ENCODE measurements at regions not wholly inside any gene's neighbourhood (a gene's known extent, or its start where the extent isn't known, plus 50 kb on each side); places are given as distances from the start of the nearest gene placed in this dataset.

DNA sequence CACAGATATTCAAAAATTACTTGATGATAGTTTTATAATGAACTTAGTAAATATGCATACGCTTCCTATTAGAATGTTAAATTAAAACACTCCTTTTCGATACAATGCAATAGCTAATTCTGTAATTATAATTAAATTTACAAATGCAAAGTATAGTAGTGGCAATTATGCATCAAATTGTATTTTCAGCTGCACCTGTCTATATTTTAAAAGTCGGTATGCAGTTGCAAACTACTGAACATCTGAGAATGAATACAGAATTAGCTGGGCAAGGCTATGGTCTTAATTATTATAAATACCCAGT lies 110.4 kb upstream of the ARHGAP42 start (continued):
- TF ChIP-seq, protein P1, sequence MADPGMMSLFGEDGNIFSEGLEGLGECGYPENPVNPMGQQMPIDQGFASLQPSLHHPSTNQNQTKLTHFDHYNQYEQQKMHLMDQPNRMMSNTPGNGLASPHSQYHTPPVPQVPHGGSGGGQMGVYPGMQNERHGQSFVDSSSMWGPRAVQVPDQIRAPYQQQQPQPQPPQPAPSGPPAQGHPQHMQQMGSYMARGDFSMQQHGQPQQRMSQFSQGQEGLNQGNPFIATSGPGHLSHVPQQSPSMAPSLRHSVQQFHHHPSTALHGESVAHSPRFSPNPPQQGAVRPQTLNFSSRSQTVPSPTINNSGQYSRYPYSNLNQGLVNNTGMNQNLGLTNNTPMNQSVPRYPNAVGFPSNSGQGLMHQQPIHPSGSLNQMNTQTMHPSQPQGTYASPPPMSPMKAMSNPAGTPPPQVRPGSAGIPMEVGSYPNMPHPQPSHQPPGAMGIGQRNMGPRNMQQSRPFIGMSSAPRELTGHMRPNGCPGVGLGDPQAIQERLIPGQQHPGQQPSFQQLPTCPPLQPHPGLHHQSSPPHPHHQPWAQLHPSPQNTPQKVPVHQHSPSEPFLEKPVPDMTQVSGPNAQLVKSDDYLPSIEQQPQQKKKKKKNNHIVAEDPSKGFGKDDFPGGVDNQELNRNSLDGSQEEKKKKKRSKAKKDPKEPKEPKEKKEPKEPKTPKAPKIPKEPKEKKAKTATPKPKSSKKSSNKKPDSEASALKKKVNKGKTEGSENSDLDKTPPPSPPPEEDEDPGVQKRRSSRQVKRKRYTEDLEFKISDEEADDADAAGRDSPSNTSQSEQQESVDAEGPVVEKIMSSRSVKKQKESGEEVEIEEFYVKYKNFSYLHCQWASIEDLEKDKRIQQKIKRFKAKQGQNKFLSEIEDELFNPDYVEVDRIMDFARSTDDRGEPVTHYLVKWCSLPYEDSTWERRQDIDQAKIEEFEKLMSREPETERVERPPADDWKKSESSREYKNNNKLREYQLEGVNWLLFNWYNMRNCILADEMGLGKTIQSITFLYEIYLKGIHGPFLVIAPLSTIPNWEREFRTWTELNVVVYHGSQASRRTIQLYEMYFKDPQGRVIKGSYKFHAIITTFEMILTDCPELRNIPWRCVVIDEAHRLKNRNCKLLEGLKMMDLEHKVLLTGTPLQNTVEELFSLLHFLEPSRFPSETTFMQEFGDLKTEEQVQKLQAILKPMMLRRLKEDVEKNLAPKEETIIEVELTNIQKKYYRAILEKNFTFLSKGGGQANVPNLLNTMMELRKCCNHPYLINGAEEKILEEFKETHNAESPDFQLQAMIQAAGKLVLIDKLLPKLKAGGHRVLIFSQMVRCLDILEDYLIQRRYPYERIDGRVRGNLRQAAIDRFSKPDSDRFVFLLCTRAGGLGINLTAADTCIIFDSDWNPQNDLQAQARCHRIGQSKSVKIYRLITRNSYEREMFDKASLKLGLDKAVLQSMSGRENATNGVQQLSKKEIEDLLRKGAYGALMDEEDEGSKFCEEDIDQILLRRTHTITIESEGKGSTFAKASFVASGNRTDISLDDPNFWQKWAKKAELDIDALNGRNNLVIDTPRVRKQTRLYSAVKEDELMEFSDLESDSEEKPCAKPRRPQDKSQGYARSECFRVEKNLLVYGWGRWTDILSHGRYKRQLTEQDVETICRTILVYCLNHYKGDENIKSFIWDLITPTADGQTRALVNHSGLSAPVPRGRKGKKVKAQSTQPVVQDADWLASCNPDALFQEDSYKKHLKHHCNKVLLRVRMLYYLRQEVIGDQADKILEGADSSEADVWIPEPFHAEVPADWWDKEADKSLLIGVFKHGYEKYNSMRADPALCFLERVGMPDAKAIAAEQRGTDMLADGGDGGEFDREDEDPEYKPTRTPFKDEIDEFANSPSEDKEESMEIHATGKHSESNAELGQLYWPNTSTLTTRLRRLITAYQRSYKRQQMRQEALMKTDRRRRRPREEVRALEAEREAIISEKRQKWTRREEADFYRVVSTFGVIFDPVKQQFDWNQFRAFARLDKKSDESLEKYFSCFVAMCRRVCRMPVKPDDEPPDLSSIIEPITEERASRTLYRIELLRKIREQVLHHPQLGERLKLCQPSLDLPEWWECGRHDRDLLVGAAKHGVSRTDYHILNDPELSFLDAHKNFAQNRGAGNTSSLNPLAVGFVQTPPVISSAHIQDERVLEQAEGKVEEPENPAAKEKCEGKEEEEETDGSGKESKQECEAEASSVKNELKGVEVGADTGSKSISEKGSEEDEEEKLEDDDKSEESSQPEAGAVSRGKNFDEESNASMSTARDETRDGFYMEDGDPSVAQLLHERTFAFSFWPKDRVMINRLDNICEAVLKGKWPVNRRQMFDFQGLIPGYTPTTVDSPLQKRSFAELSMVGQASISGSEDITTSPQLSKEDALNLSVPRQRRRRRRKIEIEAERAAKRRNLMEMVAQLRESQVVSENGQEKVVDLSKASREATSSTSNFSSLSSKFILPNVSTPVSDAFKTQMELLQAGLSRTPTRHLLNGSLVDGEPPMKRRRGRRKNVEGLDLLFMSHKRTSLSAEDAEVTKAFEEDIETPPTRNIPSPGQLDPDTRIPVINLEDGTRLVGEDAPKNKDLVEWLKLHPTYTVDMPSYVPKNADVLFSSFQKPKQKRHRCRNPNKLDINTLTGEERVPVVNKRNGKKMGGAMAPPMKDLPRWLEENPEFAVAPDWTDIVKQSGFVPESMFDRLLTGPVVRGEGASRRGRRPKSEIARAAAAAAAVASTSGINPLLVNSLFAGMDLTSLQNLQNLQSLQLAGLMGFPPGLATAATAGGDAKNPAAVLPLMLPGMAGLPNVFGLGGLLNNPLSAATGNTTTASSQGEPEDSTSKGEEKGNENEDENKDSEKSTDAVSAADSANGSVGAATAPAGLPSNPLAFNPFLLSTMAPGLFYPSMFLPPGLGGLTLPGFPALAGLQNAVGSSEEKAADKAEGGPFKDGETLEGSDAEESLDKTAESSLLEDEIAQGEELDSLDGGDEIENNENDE (IDR thresholded peaks at IDR 0.05; ENCODE audit: insufficient replicate concordance, low read length) = no peak
- TF ChIP-seq EGR1 (IDR thresholded peaks at IDR 0.05; ENCODE audit: borderline replicate concordance, low read depth, low read length) (no peak), BACH1 (IDR thresholded peaks at IDR 0.05; ENCODE audit: low read length) (no peak)
- TF ChIP-seq, protein P2, sequence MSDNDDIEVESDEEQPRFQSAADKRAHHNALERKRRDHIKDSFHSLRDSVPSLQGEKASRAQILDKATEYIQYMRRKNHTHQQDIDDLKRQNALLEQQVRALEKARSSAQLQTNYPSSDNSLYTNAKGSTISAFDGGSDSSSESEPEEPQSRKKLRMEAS (IDR thresholded peaks at IDR 0.05) = no peak
